ENCODE measurements at regions not wholly inside any gene's neighbourhood (a gene's known extent, or its start where the extent isn't known, plus 50 kb on each side); places are given as distances from the start of the nearest gene placed in this dataset.

DNA sequence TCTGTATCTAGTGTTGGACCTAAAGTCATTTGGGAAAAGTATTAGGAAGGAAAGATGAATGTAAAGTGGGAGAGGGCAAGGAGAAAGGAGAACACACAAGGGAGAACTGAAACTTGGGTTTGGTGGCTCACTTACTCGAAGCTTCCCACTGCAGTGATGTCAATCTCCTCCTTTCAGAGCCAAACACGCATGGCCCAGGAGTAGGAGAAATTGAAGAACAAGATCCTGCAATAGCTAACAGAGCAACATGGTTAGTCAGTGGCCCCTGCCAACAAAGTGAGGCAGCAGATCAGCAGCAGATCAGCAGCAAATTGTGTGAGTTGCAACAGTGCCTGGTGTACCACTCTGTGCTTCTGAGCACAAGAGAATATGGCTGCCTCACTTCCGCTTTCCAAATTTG, 366.4 kb downstream of the PSAT1 start:
- H3K36me3 ChIP-seq (ENCODE audit: control insufficient read depth in 2 of 2, insufficient read depth in 2 of 2, low read length in 2 of 2) = no peaks in the 10 kb centered on the region

DNA sequence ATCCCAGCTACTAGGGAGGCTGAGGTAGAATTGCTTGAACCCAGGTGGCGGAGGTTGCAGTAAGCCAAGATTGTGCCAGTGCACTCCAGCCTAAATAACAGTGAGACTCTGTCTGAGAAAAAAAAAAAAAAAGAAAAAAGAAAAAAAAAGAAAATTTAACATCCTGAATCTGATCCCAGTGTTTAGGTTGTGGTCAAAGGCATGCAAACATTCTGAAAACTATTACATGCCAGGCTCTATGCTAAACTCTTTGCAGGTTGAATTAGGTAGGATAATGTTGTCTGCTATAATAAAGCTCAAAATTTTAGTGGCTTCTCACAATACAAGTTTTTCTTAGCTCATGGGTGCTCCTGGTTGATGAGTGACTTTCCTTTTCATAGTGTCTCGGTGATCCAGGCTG, 367.4 kb downstream of the PSAT1 start:
- no peaks in the 10 kb centered on the region for H3K4me1 ChIP-seq (ENCODE audit: control insufficient read depth, insufficient read depth, low read length)
- H3K36me3 ChIP-seq (ENCODE audit: control insufficient read depth in 2 of 2, insufficient read depth in 2 of 2, low read length in 2 of 2) = no peaks in the 10 kb centered on the region
- no peak overlapping the region for H3K27ac ChIP-seq (ENCODE audit: low read length)
- H3K9me3 ChIP-seq (ENCODE audit: control insufficient read depth in 2 of 2, low read length in 2 of 2) = peaks cover 0 to 1% of the 10 kb centered on the region in 2 donors
- no peak overlapping the region for H3K9ac ChIP-seq (ENCODE audit: low read length in 2 of 2)
- H3K4me3 ChIP-seq (ENCODE audit: low read length in 2 of 2) = no peak overlapping the region
- H3K27me3 ChIP-seq (ENCODE audit: control insufficient read depth in 1 of 2, insufficient read depth in 2 of 2, low read length in 2 of 2) = no peaks in the 10 kb centered on the region

More for the DNA sequence above, 366.4 kb downstream of the PSAT1 start:
- Histone ChIP-seq H3K4me1 (ENCODE audit: control insufficient read depth, insufficient read depth, low read length) (no peaks in the 10 kb centered on the region), H3K9ac (ENCODE audit: low read length in 2 of 2) (no peak overlapping the region), H3K27ac (ENCODE audit: low read length) (no peak overlapping the region), H3K27me3 (ENCODE audit: control insufficient read depth in 1 of 2, insufficient read depth in 2 of 2, low read length in 2 of 2) (no peaks in the 10 kb centered on the region), H3K9me3 (ENCODE audit: control insufficient read depth in 2 of 2, low read length in 2 of 2) (peaks cover 0 to 1% of the 10 kb centered on the region in 2 donors), H3K4me3 (ENCODE audit: low read length in 2 of 2) (no peak overlapping the region)

DNA sequence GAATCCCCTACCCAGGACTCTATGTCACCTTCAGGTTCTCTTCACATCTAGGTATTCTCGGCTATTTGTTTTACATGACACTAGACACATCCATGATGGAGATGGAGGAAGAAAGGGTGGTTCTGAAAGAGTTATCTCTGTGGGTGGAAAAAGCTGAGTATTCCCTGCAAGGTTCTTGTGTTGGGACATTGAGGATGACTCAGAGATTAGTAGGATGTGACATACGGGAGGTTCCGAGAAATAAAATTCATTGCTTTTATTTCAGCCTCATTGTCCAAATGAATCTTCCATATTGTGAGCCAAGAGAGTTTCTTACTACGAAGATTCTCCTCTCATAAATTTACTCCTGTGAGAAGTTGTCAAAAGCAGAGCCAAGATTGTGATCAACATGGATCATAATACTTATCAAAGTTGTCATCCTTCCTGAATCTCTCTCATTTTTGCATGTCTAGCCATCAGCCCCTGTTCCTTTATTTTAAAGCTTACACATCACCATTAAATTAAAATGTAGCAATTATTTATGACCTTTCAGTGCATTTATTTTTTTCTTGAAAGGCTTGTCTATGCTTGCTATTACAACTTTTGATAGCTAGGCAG, 370.0 kb downstream of the PSAT1 start:
- no peak overlapping the region for H3K9ac ChIP-seq (ENCODE audit: low read length in 2 of 2)
- H3K4me3 ChIP-seq (ENCODE audit: low read length in 2 of 2) = no peak overlapping the region
- no peaks in the 10 kb centered on the region for H3K4me1 ChIP-seq (ENCODE audit: control insufficient read depth, insufficient read depth, low read length)
- H3K27me3 ChIP-seq (ENCODE audit: control insufficient read depth in 1 of 2, insufficient read depth in 2 of 2, low read length in 2 of 2) = no peaks in the 10 kb centered on the region
- H3K9me3 ChIP-seq (ENCODE audit: control insufficient read depth in 2 of 2, low read length in 2 of 2) = peaks cover 0 to 1% of the 10 kb centered on the region in 2 donors
- H3K27ac ChIP-seq (ENCODE audit: low read length) = no peak overlapping the region
- no peaks in the 10 kb centered on the region for H3K36me3 ChIP-seq (ENCODE audit: control insufficient read depth in 2 of 2, insufficient read depth in 2 of 2, low read length in 2 of 2)

DNA sequence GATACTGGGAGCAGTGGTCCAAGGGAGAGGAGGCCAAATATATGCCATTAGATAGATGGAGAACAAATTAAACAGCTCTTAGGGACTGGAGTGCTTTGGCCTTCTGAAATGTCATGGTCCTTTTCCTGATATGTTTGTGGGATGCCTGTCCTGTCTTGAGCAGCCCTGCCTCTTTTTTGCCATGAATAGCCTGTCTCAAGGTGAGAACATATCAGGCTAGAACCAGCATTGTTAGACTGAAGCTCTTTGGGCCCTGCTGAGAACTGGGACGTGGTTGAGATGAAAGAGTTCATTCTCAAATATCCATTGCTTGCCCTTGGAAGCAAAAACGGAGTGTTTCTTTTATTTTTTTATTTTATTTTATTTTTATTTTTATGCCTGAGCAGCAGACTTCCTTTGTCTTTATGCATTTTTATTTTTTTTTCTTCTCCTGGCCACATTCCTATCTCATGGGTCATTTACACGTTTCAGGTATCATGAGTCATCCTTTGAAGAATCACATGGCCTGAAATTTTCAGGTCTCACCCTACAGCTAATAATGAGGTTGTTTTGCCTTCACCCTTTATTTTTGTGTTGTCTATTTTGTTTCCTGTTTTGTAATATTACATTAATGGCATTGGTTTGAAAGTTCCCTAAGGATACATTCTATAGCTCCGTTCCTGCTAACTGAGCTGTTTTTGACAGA, 371.4 kb downstream of the PSAT1 start:
- H3K9me3 ChIP-seq (ENCODE audit: control insufficient read depth in 2 of 2, low read length in 2 of 2) = no peaks in the 10 kb centered on the region
- H3K4me3 ChIP-seq (ENCODE audit: low read length in 2 of 2) = no peak overlapping the region
- no peaks in the 10 kb centered on the region for H3K4me1 ChIP-seq (ENCODE audit: control insufficient read depth, insufficient read depth, low read length)
- no peak overlapping the region for H3K27ac ChIP-seq (ENCODE audit: low read length)
- H3K36me3 ChIP-seq (ENCODE audit: control insufficient read depth in 2 of 2, insufficient read depth in 2 of 2, low read length in 2 of 2) = no peaks in the 10 kb centered on the region
- no peaks in the 10 kb centered on the region for H3K27me3 ChIP-seq (ENCODE audit: control insufficient read depth in 1 of 2, insufficient read depth in 2 of 2, low read length in 2 of 2)
- no peak overlapping the region for H3K9ac ChIP-seq (ENCODE audit: low read length in 2 of 2)

DNA sequence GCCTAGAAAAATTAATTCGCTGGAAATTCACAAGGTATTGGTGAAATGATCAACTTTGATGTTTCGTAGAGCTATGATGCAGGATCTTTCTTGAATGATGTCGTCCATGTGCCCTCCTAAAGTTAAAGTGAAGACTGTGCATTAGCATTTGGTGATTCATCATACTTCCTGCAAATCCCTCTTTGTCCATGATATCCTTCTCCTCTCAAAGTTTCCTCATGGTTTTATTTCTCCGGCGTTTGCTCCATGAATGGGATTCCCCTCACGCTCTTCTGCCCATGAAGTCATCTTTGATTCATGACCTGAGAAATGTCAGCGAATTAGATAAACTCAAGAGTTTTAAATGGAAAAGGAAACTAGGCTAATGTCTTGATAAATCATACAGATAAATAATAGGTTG, 372.7 kb downstream of the PSAT1 start:
- Histone ChIP-seq H3K9ac (ENCODE audit: low read length in 2 of 2) (no peak overlapping the region), H3K9me3 (ENCODE audit: control insufficient read depth in 2 of 2, low read length in 2 of 2) (no peaks in the 10 kb centered on the region), H3K4me3 (ENCODE audit: low read length in 2 of 2) (no peak overlapping the region), H3K36me3 (ENCODE audit: control insufficient read depth in 2 of 2, insufficient read depth in 2 of 2, low read length in 2 of 2) (no peaks in the 10 kb centered on the region), H3K27me3 (ENCODE audit: control insufficient read depth in 1 of 2, insufficient read depth in 2 of 2, low read length in 2 of 2) (no peaks in the 10 kb centered on the region), H3K27ac (ENCODE audit: low read length) (no peak overlapping the region), H3K4me1 (ENCODE audit: control insufficient read depth, insufficient read depth, low read length) (no peaks in the 10 kb centered on the region)

DNA sequence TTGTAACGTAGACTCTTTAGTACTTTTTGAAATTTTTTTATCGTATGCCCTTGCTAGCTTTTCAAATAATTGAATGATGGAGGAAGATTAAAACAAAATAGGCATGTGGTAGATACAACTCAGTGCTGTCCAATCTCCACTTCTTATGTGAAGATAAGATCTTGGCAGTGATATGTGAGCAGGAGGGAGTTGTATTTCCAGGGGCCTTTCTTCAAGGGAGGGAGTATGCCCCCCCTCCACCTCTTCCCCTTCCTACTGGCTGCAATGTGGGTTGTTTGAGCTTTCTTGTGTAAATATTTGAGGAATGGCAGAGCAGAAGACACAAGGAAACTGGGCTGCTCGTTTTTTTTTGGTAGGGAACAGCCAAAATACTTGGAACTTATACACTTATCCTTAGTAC, 374.9 kb downstream of the PSAT1 start:
- no peak overlapping the region for H3K27ac ChIP-seq (ENCODE audit: low read length)
- no peak overlapping the region for H3K9ac ChIP-seq (ENCODE audit: low read length in 2 of 2)
- H3K4me3 ChIP-seq (ENCODE audit: low read length in 2 of 2) = no peak overlapping the region
- H3K4me1 ChIP-seq (ENCODE audit: control insufficient read depth, insufficient read depth, low read length) = no peaks in the 10 kb centered on the region
- no peaks in the 10 kb centered on the region for H3K27me3 ChIP-seq (ENCODE audit: control insufficient read depth in 1 of 2, insufficient read depth in 2 of 2, low read length in 2 of 2)
- H3K36me3 ChIP-seq (ENCODE audit: control insufficient read depth in 2 of 2, insufficient read depth in 2 of 2, low read length in 2 of 2) = no peaks in the 10 kb centered on the region
- H3K9me3 ChIP-seq (ENCODE audit: control insufficient read depth in 2 of 2, low read length in 2 of 2) = no peaks in the 10 kb centered on the region

DNA sequence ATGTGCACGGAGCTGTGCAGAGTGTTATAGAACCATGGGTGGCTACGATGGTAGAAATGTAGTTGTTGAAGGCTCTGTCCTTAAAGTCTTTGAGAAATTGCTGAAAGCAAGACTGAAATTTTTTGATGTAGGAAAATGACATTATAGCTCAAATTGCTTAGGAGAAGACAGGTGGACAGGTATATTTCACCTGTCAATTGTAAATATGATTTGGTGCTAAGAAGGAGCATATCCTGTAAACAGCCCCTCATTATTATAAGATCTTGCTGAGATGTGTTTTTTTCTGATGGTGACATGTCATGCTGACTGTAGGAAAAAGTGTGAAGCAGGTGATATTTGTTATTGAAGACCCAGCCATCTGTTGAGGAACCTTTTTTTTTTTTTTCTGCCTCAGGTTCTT, 377.9 kb downstream of the PSAT1 start:
- no peak overlapping the region for H3K9ac ChIP-seq (ENCODE audit: low read length in 2 of 2)
- H3K4me1 ChIP-seq (ENCODE audit: control insufficient read depth, insufficient read depth, low read length) = no peaks in the 10 kb centered on the region
- no peak overlapping the region for H3K4me3 ChIP-seq (ENCODE audit: low read length in 2 of 2)
- H3K9me3 ChIP-seq (ENCODE audit: control insufficient read depth in 2 of 2, low read length in 2 of 2) = no peaks in the 10 kb centered on the region
- H3K27ac ChIP-seq (ENCODE audit: low read length) = no peak overlapping the region
- H3K27me3 ChIP-seq (ENCODE audit: control insufficient read depth in 1 of 2, insufficient read depth in 2 of 2, low read length in 2 of 2) = no peaks in the 10 kb centered on the region
- no peaks in the 10 kb centered on the region for H3K36me3 ChIP-seq (ENCODE audit: control insufficient read depth in 2 of 2, insufficient read depth in 2 of 2, low read length in 2 of 2)

DNA sequence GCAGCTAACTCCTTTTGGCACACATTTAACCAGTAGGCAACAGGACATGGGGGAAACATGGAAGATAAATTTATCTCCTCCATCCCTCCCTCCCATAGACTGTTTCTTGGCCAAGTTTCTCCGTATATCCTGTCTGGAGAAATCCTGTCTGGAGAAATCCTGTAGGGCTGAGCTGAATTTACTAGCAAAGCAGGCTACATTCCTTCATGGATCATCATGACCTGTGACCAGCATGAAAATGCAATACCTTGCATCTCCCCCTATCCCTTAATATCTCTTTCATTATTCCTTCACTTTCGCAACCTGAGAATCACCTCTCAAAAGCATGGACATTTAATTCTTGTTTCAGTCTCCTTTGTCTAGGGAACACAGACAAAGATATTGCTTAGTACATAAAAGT, 379.1 kb downstream of the PSAT1 start:
- H3K9me3 ChIP-seq (ENCODE audit: control insufficient read depth in 2 of 2, low read length in 2 of 2) = no peaks in the 10 kb centered on the region
- no peaks in the 10 kb centered on the region for H3K27me3 ChIP-seq (ENCODE audit: control insufficient read depth in 1 of 2, insufficient read depth in 2 of 2, low read length in 2 of 2)
- no peak overlapping the region for H3K9ac ChIP-seq (ENCODE audit: low read length in 2 of 2)

DNA sequence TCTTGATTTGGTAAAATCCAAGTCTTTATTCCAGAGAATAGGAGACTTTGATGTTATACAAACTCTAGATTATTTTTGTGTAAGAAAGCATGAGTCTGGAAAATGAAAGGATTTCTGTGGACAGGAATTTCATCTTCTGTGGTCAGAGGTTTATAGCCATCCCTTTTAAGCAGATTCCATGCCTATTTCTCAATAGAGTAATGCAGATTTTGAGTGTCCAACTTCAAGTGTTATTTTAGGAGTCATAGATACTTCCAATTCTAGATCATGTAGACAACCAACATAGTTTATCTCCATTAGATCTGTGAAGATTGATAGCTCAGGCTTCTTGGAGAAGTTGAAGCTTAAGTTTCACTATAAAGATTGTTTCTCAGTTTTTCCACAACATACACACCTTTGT, 379.7 kb downstream of the PSAT1 start:
- H3K9me3 ChIP-seq (ENCODE audit: control insufficient read depth in 2 of 2, low read length in 2 of 2) = no peaks in the 10 kb centered on the region
- H3K27me3 ChIP-seq (ENCODE audit: control insufficient read depth in 1 of 2, insufficient read depth in 2 of 2, low read length in 2 of 2) = no peaks in the 10 kb centered on the region
- no peak overlapping the region for H3K9ac ChIP-seq (ENCODE audit: low read length in 2 of 2)
- no peaks in the 10 kb centered on the region for H3K4me1 ChIP-seq (ENCODE audit: control insufficient read depth, insufficient read depth, low read length)
- no peak overlapping the region for H3K27ac ChIP-seq (ENCODE audit: low read length)
- H3K36me3 ChIP-seq (ENCODE audit: control insufficient read depth in 2 of 2, insufficient read depth in 2 of 2, low read length in 2 of 2) = no peaks in the 10 kb centered on the region
- H3K4me3 ChIP-seq (ENCODE audit: low read length in 2 of 2) = no peak overlapping the region

More for the DNA sequence above, 379.1 kb downstream of the PSAT1 start:
- Histone ChIP-seq H3K27ac (ENCODE audit: low read length) (no peak overlapping the region), H3K36me3 (ENCODE audit: control insufficient read depth in 2 of 2, insufficient read depth in 2 of 2, low read length in 2 of 2) (no peaks in the 10 kb centered on the region), H3K4me3 (ENCODE audit: low read length in 2 of 2) (no peak overlapping the region), H3K4me1 (ENCODE audit: control insufficient read depth, insufficient read depth, low read length) (no peaks in the 10 kb centered on the region)

DNA sequence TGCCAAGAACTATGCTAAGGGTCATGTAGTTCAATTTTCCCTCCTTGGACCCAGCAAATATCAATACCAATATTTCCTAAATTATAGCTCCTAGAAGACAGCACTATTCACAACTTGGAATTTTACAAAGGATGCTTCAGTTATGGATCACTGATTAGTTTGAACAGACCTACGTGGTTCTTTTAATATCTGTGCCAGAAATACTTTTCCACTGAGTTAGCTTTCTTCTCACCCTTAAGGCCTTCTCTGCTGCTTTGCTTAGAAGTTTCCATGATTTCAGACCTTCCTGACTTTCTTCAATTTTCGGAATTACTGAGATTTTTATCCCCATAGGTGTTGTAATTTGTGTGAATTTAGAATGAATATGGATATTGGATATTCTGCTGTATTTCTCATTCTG, 380.4 kb downstream of the PSAT1 start:
- Histone ChIP-seq H3K27ac (ENCODE audit: low read length) (no peak overlapping the region), H3K36me3 (ENCODE audit: control insufficient read depth in 2 of 2, insufficient read depth in 2 of 2, low read length in 2 of 2) (no peaks in the 10 kb centered on the region), H3K27me3 (ENCODE audit: control insufficient read depth in 1 of 2, insufficient read depth in 2 of 2, low read length in 2 of 2) (no peaks in the 10 kb centered on the region), H3K9ac (ENCODE audit: low read length in 2 of 2) (no peak overlapping the region), H3K4me1 (ENCODE audit: control insufficient read depth, insufficient read depth, low read length) (no peaks in the 10 kb centered on the region), H3K9me3 (ENCODE audit: control insufficient read depth in 2 of 2, low read length in 2 of 2) (no peaks in the 10 kb centered on the region), H3K4me3 (ENCODE audit: low read length in 2 of 2) (no peak overlapping the region)

DNA sequence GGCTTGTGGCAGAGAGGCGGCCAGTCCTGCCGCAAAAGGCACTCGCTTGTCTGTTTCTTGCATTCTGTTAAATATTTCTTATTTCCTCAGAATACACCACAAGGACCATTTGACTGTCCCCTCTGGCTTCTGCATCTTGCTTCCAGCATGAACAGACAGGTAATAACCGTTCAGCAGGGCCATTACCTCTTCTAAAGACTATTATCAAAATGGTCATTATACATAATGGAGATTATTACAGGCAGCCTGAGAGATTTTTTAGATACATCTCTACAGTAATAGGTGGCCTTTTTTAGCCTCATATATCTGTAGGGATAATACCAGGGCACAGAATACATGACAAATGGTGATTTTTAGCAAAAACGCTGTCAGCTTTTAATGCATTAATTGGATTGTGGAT, 382.0 kb downstream of the PSAT1 start:
- no peak overlapping the region for H3K9ac ChIP-seq (ENCODE audit: low read length in 2 of 2)
- H3K9me3 ChIP-seq (ENCODE audit: control insufficient read depth in 2 of 2, low read length in 2 of 2) = no peaks in the 10 kb centered on the region
- no peak overlapping the region for H3K27ac ChIP-seq (ENCODE audit: low read length)
- H3K36me3 ChIP-seq (ENCODE audit: control insufficient read depth in 2 of 2, insufficient read depth in 2 of 2, low read length in 2 of 2) = no peaks in the 10 kb centered on the region
- no peak overlapping the region for H3K4me3 ChIP-seq (ENCODE audit: low read length in 2 of 2)
- H3K4me1 ChIP-seq (ENCODE audit: control insufficient read depth, insufficient read depth, low read length) = no peaks in the 10 kb centered on the region
- H3K27me3 ChIP-seq (ENCODE audit: control insufficient read depth in 1 of 2, insufficient read depth in 2 of 2, low read length in 2 of 2) = no peaks in the 10 kb centered on the region
